NK-92 treated with Interleukin-12 subunit alpha and Interleukin-12 subunit beta, amount 100 ng/mL, for 24 hours (cell line): ENCODE measurements at regions not wholly inside any gene's neighbourhood (a gene's known extent, or its start where the extent isn't known, plus 50 kb on each side); places are given as distances from the start of the nearest gene placed in this dataset.

Source experiments
- DNase-seq: peaks from one replicate; lab custom pipeline; 2025; lab: John Stamatoyannopoulos, UW

DNA sequence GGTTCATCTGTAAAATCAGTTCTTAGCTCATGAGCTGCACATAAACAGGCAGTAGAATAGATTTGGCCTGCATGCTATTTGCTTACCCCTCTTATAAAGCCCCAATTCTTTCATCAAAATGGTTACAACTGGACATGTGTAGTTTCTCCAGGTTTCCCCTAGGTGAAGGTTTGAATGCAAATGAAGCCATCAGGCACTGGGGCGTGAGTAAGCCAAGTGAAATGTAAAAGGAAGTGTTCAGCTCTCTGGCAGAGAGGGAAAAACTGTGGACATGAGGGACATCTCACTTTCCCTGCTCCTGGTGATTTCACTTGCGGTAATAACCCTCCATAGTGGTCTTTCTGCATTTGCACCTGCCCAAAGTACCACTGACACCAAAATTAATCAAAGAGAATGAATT is 1402.3 kb upstream of the LRRTM1 start:
- no peak for DNase-seq

DNA sequence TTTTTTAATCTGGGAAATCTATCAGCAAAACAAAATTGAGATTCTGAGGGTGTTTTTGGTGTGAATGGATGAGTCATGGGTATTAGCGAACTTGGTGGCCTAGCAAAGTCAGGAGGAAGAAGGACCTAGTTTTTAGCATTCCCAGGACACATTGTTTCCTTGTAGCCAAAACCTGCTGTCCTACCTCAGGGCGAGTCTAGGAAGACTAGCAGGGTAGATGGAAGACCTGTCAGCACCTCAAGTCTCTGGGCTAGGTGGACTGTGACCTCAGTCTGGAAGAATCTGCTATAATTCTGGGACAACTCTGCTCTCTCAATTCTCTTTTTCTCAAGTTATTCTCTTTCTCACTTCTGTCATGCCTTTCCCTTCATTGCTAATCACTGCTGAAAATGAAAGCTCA is 1399.3 kb upstream of the LRRTM1 start:
- no peak for DNase-seq

DNA sequence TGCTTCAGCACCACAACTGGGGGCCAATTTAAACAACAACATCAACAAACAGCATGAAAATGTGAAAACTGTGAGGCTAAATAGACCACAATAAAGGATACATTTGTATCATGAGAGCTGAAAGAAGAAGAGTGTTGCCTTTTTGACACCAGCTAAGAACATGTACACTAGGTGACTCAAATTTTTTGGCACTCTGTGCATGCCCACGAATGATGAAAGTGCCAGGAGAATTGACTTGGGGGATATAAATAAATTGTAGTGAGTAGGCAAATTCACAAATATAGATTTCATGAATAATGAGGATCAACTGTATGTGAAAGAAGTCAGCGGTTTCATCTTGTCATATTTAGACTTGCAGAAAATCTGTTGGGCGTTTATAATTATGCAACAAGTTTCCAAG is 1388.0 kb upstream of the LRRTM1 start:
- no peak for DNase-seq

DNA sequence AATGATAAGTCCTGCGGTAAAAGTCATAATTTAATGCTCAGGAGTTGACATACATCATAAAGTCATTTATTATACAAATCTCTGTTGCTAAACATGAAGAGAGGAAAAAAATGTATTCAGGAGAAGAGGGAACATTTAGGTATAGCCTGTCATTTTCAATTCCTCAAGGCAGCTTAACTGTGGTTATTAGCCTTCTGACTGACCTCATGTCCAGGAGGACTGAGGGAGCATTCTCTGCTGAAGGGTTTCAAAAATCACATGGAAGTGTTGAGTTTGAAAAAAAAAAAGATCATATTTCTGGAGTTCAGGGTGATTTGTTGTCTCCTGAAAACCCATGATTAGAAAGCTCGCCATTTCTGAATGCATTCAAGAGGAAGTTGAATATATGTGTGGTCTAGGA is 1371.1 kb upstream of the LRRTM1 start:
- DNase-seq = no peak

DNA sequence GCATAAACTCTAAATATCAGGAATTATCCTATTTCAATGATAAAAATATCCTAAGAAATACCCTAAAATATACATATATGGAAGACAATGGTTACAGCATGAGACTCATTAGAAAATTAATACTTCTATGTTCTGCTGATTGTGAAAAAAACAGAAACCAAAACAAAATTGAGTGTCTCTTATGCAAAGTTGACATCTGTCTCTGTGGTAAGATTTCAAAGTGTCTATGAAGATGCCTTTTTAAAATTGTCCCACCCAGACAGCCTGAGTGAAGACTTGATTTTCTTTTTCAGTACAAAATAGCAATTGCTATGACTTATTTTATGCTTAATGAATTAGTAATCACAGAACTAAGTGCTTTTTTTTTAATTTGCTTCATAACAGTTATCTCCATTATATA is 1368.4 kb upstream of the LRRTM1 start:
- DNase-seq = no peak

DNA sequence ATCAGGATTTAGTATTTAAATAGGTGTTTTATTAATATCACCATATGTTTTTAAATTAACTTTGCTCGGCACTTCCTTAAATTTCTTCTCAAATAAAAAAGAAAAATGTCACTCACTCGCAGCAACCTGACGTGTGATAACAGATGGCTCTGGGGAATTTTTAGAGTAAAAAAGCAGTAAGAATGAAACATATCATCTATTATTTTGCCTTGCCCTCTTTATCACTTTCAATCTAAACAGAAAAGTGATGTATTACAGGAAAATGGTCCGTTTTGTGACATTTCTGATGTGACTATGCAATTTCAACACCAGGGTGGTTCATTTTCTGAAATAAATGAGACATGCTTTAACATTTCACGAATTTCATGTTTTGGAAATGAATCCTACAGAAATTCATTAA is 1368.0 kb upstream of the LRRTM1 start:
- DNase-seq = no peak

DNA sequence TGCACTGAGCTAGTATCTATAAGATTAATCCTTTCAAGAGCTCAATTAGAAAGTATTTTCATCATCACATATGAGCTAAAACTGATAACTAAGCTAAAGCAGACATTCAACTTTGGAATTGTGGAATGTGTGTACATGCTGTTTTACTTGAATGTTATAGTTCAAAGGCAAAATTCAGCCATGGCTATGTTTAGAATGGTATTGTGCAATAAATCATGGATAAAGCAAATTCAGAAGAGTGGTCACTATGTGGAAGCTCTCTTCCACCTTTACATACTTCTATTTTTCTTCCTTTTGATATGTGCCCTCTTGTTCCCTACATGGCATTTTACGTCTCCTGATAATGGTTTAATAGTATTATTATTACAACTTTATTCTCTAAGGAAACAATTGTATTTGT is 1366.3 kb upstream of the LRRTM1 start:
- DNase-seq = no peak

DNA sequence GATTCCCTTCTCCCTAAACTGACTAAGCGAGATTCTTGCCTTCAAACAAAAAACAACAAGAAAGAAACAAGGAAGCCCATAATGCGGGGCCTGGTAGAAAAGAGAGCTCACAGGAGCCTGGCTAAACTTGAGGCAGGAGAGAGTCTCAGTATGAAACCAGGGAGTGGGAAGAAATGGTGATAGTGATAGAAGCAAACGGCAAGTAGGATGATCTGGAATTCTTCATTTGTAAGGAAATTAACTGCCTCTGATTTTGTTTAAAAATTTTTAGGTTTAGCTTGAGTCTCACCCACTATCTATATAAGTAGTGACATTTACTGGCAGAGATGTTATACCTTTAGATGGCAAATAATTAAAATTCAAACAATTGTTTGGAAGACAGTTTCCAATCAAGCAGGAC is 1356.5 kb upstream of the LRRTM1 start:
- no peak for DNase-seq

DNA sequence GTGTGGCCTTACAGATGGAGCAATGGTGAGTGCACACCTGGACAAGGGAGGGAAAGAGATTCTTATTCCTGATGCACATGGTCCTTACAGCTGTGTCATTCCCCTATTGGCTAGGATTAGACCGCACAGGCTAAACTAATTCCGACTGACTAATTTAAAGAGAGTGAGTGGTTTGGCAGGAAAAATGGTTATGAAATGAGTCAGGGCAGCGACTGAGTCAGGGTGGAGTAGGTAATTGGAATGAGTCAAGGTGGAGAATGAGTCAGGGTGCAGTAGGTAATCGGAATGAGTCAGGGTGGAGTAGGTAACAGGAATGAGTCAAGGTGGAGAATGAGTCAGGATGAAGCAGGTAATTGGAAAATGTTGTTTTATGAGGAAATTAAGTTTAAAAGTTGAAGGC is 1353.7 kb upstream of the LRRTM1 start:
- DNase-seq = no peak

DNA sequence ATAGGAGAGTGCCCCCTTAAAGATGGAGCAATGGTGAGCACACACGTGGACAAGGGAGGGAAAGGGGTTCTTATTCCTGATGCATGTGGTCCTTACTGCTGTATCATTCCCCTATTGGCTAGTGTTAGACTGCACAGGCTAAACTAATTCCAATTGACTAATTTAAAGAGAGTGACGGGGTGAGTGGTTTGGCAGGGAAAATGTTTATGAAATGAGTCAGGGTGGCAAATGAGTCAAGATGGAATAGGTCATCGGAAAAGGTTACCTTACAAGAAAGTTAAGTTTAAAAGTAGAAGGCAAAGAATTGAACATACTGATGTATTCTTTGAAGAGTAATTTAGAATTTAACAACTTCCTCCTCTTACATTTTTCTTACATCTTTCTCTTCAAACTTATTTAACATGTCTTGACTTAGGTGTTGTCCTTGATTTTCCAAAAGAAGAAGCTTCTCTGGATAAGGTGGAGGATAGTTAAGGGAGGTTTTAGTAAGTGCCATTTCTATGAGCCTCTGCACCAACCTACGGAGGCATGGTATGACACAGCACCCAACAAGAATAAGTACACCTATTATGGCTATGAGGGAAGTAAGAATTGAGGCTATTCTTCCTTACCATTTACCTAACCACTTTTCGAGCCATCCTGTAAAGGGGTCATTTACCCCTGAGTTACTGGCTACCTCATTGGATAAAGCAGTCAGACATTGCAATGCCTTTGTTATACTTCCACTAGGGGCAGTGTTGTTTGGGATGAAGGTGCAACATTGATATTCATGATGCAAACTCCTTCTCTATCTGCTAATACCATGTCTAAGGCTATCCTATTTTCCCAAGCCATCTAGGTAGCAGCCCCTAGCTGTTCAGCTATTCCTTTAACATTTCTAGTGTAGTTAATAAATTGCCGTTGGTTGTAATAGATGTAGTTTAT is 1345.8 kb upstream of the LRRTM1 start:
- DNase-seq = no peak

DNA sequence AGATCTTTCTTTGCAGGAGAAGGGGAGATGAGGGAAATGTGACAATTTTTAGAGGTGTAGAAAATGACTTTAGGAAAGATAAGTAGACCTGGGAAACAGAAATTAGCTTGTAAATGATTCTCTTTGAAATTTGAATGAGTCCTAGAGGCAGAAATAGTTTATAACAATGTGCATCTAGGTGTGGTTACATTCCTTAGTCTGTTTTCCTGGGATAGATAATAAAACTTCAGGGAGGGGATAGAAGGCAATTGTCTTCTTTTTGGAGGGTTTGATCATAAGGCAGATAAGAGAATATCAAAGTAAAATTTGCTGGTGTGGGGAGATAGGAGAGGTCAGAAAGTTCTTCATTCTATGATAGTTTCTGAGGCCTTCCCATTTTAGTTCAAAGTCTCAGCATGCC is 1344.3 kb upstream of the LRRTM1 start:
- no peak for DNase-seq

DNA sequence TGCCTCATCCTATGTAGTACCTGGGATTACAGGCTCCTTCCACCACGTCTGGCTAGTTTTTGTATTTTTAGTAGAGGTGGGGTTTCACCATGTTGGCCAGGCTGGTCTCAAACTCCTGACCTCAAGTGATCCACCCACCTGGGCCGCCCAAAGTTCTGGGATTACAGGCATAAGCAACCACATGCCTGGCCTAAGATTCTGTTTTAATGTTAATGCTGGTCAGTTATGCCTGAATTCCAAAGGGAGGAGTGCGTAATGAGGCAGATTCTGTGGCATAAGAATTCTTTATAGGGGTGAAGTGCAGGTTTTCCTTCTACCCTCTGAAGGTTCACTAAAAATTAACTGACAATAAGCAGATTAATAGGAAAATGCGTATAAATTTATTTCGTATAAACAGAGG is 1343.8 kb upstream of the LRRTM1 start:
- DNase-seq = no peak

DNA sequence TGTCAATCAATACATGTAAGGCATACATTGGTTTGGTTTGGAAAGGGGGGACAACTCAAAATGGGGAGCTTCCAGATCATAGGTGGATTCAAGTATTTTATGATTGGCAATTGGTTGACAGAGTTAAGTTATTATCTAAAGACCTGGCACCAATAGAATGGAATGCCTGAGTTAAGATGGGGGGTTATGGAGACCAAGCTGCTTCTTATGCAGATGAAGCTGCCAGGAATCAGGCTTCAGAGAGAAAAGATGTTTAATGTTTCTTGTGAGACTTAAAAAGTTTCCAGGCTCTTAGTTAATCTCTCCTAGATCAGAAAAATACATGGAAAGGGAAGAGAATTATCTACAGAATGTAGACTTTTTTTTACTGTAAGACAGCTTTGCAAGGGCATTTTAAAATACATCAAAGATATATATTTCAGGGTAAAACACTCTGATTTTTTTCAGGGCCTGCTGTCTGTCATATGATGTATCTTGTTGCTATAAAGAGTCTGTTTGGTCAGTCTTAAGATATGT is 1343.2 kb upstream of the LRRTM1 start:
- DNase-seq = no peak

DNA sequence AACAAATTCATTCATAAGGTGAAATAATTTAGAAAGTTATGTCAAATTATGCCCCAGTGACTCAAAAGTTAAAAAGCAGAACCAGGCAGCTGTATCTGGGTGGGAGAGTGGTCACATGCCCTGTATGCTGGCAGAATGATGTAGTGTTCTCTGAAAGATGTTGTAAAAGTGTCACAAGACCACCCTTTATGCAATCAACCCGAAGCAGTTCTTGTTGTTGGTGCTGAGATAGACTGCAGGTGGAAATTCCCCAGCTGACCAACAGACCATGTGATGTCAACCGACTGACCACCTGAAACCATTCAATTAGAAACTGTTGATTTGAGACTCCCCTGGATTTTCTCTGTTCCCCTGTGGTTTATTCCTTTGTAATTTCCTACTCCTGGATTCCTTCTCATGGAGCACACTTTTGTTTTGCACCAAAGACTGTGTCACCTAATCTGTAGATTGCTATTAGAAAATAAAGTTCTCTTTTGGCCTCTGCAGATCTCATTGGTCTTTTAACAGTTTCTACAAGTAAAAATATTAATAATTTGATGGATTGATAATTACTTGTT is 1341.3 kb upstream of the LRRTM1 start:
- no peak for DNase-seq

DNA sequence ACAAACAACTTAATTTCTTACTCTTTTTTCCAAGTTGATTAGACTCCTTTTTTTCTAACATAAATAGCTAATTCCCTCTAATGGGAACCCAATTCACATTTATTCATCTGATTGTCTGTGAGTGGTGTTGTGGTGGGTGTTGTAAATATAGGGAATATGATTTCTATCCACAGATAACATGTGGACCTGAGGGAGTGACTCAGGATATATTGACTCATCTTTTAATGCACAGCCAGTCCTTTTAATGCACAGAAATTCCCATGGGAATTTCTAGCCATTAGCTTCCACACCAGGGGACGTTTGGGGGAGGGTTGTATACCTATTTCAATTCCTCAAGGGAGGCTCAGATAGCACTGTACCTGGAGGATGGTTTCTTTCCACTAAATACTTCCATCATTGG is 1339.6 kb upstream of the LRRTM1 start:
- no peak for DNase-seq

DNA sequence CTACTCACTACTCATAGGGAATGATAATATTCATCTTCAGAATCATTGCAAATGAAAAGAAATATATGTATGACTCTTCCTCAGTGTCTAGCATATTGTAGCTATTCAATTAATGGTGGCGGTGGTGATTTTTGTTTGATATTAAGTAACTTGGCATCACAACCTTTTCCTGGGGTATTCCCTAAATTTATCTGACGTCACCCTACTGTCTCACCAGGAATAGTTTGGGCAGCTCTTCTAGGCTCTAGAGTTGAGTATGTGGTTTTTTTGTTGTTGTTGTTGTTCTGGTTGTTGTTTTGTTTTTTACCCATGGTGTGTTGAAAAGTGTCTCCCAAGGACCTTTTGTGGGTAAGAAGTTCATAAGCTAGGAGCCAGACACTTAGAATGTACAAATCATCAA is 1320.3 kb upstream of the LRRTM1 start:
- DNase-seq = no peak

DNA sequence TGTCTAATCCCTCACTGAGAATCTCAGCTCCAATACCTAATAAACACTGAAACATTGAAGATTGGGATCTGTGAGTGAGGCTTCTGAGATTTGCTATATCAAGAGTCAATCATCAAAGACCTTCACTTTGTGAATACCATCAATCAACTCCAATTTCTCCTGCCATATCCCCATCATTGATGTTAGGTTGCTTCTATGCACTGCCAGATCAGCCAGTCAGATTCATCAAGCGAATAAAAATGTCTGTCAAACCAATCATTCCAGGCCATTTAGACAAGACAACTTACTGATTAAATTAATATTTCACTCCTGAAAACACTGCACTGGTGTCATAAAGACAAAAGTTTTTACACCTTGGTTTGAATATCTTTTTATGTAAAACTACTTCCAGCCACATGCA is 1295.5 kb upstream of the LRRTM1 start:
- no peak for DNase-seq

DNA sequence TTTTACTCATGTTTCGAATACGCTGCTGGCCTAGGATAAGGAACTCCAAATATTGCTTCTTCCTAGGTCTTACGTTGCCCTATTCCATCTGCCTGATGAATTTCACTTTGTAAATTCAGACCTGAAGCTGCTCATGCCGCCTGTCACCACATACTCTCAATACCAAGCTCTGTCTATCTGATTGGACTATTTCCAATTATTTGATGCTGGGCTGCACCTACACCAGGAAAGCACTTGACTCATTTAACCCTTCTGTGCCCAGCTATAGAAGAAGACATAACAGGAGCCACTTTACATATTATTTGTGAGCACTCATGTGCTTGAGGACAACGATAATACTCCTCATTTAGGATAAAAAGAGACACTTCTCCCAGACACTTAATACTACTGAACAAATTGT is 1293.9 kb upstream of the LRRTM1 start:
- DNase-seq = no peak

DNA sequence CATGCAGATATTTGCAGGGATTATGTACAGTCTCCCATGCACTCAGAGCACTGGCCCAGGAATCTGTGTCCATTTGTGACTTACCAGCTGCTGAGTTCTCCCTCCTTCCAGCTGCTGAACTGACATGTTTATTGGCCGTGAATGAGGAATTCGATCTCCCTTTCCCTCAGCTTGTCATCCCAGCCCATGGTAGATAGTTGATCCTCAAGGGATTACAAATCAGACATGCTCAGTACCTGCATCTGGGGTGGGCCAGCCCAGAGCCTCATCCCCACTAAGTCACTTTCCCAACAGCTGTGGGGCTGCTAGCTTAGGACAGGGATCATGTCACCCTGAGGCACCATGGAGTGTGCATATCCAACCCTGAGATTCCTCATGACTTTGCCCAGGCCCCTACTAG is 1284.9 kb upstream of the LRRTM1 start:
- DNase-seq = no peak

DNA sequence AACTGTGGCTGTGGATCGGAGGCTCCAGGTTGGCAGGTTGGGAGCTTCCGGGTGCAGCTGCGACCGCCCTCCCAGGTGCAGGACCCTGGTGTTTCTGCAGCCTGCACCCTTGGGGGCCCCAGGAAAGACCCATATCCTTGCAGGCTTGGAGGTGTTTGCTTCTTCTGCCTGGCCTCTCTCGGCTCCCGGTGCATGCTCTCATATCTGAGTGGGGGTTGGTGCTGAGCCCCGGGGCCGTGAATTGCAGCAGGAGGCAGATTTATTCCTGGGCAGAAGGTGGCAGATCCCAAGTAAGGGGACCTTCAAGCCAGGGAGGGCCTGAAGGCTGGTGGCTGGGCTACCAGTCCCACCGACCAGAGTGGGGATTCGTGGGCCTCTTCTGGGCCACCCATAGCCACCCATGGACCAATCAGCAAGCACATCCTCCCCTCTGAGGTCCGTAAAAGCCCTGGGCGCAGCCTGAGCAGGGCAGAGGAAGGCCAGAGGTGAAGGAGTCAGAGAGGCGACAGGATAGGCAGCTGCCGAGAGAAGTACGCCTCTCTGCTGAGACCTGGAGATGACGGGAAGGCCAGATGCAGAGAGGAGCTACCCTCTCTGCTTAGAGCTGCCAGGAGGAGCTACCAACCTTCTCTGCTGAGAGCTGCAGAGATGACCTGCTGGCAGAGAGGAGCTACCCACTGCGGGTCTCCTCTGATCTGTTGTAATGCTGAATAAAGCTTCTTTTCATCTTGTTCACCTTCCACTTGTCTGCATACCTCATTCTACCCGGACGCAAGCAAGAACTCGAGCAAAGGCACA is 1279.0 kb upstream of the LRRTM1 start:
- DNase-seq = no peak

DNA sequence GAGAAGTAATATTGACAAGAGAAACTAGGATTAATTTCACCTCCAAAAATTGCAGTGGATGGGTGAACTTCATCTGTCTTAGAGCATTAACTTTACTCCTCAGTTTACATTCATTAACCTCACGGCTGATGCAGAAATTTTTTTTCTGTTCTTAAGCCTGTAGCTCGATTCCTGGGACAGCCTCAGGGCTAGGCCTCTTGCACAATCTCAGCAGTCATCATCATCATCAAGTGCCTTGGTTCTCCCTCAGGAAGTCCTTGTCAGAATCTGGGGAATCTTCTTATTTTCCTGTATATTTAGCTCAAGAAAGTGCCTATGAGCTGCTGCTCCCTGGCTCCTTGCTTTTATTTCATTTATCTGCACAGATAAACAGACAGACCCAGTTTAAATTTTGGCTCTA is 1272.2 kb upstream of the LRRTM1 start:
- no peak for DNase-seq

DNA sequence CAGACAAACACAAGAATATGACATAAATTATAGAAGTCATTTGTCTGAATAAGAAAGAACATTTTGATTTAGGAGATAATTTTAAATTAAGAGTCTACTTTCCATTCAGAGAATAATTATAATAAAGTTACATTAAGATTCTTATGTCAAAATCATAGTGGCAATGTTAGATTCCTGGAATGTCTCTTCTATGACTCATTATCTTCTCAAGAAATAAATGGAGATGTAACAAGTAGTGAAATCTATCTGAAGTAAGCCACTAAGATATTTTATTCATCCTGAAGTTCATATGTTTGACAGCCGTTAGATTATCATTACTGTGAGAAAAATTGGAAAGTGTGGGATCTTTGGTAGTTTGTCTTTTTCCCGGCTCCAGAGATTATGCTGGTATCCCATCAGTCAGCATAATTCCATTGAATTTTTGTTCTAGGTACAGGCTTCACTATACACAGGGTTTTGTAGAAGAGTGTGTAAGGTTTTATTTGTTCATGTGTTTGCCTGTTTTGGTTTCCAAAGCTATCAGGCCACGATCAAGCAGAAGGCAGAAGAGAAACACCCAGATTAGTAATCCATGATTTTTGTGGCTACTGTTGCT is 1246.6 kb upstream of the LRRTM1 start:
- DNase-seq = no peak

DNA sequence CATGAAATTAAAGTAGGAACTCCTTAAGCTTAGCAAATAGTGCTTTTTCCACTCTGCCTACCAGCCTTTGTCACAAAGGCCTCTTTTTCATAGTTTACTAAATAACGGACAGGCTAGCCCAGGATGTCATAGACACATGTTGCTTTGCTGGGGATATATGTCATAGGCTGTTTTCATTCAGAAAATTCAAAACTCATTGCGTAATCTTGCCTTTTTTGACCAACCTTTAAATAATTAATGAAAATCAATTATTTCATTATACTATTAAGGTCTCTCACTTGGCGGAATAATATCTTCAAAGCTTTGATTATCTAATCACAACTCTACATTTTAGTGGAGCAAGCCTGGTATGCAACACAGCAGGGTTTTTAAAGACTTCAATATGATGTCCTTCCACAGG is 1245.7 kb upstream of the LRRTM1 start:
- DNase-seq = no peak
